GM18867 (cell line): ENCODE measurements at regions not wholly inside any gene's neighbourhood (a gene's known extent, or its start where the extent isn't known, plus 50 kb on each side); places are given as distances from the start of the nearest gene placed in this dataset.

Experiments
- ATAC-seq: cut with Tn5 transposase; IDR thresholded peaks from one replicate; pipeline ENCODE4 v1.9.1; 2021; ENCODE audit warnings: mild to moderate bottlenecking, moderate library complexity; ENCODE audit not compliant: unreplicated experiment

DNA sequence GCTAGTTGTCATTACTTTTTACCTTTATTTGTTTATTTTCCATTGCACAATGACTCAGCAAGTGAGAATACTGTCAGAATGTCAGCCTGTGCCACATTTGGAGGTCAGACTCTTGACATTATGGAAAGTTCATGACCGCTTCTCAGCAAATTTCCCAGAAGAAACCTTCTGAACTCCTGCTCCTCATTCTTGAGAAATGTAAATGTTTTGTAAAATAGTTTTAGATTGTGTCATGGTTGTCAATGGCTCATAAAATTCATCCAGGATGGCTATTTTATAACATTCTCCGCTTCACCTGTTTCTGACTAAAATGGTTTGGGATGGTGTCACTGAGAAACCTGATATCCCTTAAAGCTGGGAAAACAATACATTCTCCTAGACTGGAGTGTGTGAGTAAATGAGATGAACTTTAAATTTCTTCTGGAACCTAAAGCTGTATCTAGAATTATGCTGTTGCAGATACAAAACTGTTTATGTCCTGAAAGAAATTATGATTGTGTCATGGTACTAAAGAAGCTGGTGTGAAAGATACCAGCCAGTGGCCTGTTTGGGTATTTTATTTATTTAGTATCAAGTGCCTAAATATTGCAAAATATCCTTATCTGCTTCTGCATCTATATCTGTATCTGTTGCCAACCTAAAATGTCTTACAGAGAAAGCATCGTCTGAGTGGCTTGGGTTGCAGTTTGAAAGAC, 671.7 kb downstream of the GATA3 start:
- ATAC-seq: no peak

DNA sequence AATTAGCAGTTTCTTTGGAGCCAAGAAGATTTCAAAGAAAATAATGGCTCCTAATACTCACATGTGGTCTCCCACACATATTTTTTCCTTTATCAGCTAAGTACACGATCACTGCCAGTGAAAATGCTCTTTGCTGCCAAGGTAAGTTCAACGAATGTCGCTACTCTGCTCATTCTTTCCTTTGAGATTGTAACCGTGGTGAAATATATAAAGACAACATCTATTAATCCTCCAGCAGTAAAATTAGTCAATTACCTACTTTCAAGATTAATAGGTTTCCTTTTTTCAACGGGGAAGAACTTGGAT, 672.2 kb downstream of the GATA3 start:
- no peak for ATAC-seq

DNA sequence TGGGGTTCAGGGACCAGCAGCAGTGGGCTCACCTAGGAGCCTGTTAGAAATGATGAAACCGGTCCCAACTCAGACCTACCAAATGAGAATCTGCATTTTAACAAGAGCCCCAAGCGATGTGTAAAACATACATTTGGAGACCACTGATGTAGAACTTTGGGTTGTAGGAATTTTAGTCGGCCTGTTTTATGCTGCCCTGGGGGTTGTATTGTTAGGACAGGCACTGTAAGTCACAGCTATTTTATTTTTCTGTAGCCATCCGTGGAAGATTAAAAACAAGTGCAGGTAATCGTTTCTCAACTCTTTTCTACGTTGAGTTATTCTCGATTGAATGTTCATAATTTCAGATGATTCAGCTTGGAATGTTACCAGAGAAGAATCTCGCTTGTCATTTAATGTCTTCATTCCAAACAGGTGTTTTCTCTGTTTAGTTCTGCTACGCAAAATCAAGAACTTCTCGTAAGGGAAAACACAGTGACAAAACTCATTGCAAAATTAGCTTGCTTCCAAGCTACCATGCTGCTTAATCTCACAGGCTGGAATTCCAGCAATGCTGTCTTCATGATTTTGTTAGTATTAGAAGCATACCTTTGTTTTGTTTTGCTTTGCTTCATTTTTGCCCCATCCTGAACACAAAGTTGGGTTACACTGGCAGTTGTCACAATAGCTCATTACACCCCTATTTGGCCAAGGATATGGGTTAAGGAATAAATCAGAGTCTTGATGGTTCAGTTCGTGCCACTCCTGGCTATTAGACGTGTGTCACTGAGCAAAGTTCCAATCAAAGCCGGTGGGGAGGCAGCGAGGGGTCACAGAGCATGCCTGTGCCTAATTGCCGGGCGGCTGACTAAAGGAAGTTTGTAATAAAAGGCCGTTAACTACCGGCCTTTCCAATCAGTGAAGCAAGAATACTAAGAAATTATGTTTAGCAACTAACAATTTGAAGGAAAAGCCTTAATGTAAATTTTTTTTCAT, 676.9 kb downstream of the GATA3 start:
- ATAC-seq: no peak

DNA sequence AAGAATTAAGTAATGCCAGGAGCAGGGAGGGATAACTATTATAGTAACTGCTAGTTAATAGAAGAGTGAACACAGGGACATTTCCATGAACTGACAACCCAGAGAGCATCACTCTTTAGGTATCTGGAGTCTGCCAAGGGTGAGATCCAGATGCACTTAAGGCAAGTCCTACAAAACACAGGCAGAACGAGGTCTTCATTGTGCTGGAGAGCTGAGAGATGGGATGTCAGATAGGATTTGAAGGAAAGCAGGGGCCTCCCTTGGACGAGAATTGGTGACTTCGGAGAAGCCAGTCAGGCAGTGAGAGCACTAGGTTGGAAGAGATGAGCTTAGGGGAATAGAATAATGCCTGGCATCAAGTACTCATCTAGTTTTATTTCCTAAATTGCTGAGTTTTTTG, 684.5 kb downstream of the GATA3 start:
- no peak for ATAC-seq

DNA sequence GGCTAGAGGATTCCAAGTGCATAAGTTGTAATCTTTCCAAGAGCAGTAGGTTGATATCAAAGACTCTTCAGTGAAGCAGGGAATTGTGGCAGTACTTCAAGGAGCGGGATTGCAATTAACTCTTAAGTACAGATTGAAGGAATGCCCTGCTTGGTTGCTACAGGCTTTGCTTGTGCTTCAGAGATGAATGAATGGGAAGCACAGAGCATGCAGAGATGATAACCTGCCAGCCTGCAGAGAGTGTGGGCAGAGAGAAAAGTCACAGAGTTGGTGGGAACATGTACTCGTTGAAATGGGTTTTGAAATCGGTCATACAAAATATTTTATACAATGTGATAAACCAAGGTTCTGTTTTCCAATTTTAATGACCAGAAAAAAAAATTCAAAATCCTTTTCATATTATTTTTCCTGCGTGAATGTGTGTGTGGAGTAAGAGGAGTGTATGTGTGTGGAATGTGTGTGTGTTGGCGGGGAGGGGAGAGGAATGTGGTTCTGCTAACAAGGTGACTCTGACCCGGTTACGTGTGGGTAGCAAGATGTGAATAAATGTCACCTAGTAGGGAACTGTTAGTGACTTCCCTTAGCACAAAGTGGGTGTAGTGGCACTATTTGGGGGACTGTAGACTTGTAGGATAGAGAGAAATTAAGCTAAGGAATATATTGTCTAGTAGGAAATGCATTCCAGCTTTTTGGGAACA, 697.8 kb downstream of the GATA3 start:
- ATAC-seq: no peak

GRCh38 chr10:8758029-8758428, 703.5 kb downstream of the GATA3 start:
- ATAC-seq: no peak

DNA sequence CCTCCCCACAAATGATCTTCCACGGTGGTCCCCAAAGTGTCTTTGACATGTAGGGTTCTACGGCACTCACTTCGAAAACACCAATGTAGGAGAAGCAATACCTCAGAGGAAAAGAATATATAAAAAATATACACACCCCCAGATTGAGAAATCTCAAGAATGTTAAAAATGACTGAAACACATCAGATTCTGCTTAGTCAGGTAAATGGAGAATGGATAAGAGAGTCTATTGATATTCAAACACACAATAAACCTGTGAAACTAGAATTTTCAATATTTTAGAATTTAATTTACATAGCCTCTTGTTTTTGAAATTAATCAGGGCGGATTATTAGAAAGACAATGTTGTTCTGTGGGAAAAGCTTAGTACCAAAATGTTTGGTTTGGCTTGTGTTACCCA, 712.4 kb downstream of the GATA3 start:
- no peak for ATAC-seq

DNA sequence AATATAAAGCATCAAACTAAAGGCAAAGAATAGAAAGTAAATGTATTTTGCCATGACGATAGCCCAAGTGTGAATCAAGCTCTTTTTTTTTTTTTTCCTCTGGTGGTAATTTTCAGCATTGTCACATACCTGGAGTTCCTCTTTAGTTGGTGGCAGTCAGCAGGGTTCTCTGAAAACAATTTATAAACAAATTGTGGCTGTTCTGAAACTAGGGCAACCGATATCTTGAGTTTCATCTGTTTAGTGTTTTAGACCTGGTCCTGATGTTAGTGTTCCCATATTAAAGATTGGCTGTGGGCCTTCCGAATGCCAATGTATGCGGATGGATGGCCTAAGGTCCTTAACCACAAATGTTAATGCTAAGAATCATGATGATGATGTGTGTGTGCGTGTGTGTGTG, 713.1 kb downstream of the GATA3 start:
- peak; percentile 57 for ATAC-seq

DNA sequence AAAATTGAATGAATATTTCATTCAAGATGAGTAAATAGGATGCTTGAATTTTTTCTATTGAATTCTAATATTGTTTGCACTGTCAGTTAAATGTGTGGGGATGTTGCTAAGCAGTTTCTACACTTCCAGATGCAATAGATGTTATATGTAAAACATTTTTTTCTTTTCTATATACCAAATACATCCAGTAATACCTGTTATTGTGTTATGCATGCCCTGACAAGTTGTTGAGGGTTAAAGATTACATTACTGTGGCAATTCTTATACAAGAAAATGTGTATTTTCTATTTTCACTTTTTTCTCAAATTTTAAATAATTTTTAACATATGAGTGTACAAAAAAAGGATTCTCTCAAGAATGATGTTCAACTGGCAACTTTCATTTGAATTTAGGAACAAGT, 713.9 kb downstream of the GATA3 start:
- no peak for ATAC-seq

DNA sequence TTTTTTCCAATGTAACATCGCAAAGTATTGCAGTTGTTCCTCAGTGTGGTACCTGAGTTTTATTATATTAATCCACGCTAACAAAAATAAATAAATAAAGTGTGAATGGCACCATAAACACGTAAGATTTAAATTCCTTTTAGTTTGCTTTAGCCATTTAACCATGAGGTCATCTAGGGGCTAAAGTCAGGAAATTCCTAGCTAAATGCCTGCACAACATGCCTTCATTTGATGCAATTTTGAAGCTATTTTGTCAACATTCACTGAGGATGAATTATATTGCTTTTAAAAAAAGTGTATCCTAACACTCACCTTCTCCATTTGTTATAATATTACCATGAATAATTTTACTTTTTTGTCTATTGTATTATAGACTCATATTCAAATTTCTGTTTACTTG, 714.4 kb downstream of the GATA3 start:
- no peak for ATAC-seq

- no peak for ATAC-seq
These were observed 722.6 kb downstream of the GATA3 start for GRCh38 chr10:8776926-8777622.

DNA sequence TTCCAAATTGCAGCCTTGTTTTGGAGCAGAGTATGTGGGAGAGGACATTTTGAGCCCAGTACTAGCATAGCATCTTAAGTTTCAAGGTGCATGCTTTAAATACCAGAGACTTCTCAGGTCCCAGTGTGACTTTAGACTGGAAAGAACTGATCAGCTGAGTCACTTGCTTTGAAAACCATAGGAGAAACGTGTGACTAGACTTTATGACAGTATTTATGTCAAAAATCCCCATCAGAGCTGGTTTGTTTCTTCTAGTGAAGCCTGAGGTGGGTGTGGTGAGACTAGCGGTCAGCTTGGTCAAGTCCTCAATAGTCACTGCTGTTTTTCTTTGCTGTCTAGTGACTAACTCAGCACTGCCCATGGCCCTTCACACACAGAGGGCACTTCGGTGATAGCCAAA, 724.2 kb downstream of the GATA3 start:
- ATAC-seq: no peak

- no peak for ATAC-seq
These were observed 733.2 kb downstream of the GATA3 start for GRCh38 chr10:8787649-8788048.

DNA sequence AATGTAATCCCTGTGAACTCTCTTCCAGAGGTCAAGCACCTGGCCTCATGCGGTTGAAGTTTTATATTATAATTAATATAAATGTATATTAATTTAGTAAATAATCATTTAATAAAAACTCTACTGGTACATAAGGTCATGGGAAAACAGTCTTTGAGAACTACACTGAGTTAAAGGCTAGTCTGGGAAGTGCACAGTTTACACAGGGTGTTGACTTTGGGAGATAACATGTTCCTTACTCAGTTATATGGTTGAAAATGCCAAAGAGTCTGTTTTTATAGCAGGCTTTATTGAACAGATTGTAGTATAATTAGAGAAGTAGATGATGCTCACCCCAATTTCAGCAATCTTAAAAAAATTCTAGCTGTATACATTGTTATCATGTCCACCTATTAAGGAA, 735.9 kb downstream of the GATA3 start:
- ATAC-seq: no peak

GRCh38 chr10:8794860-8795259, 740.4 kb downstream of the GATA3 start:
- no peak for ATAC-seq

DNA sequence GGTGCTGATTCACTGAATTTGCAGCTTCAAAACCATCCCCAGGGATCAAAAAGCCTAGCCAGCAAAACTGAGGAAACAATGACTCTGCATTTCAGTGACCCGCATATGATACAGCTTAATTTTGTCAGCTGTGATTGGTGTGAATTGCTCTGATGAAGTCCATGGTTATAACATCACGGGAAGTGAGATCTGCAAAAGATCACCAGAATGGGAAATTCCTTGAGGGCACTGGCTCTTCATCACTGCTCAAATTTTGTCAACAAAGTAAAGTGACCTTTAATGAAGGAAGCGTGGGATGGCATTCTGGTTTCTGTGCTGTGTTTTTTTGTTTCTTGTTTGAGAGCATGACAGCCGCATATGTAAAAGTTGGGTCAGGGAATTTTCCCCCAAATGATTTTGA, 745.9 kb downstream of the GATA3 start:
- no peak for ATAC-seq

DNA sequence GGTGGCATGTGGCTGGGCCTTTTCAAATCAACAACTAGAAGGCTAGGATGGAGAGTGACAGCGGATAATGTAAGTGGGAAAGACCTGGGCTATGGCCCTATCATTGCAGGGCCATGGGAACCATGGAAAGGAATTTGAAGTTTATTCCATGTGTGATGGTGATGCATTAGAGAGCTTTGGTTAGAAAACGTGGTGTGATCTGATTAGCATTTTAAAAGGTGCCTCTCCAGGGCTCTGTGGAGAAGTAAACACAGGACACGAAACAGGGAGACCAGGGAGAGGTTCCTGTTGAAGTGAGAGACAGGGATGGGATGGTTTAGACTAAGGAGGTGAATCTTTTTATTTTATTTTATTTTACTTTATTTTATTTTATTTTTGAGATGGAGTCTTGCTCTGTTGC, 749.5 kb downstream of the GATA3 start:
- ATAC-seq: no peak

DNA sequence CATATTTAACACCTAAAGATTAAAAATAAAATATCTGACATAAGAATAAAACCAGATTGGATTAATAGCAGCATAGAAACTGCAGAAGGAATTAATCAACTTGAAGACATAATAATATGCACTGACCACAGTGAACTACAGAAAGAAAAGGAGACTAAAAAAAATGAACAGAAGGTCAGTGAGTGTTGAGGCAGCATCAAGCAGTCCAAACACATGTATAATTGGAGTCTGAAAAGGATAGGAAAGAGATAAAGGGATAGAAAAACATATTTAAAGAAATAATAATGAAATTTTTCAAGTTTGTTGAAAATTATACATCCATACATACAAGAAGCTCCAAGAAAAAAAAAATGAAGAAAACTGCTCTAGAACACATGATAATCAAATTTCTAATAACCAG, 756.2 kb downstream of the GATA3 start:
- no peak for ATAC-seq

GRCh38 chr10:8811201-8811600, 756.7 kb downstream of the GATA3 start:
- no peak for ATAC-seq

DNA sequence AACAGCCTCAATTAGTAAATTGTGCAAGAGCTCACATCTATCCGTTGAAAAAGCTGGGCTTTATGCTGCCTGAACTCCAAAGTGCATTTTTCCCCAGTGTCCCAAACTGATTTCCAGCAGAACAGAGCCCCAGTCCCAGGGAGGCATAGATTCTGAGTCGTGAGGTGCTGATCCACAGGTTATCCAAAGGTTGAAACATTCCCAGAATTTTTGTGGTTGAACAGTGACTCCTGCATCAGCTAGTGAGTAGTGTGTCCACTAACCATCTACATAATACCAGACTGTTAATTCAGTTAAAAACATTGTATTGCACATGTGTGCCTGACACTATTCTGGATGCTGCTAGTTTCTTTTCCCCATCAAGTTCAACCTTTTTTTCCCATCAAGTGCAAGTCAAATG, 761.5 kb downstream of the GATA3 start:
- ATAC-seq: no peak

GRCh38 chr10:8817299-8817698, 762.8 kb downstream of the GATA3 start:
- no peak for ATAC-seq
